Caco-2 (cell line): ENCODE measurements at regions not wholly inside any gene's neighbourhood (a gene's known extent, or its start where the extent isn't known, plus 50 kb on each side); places are given as distances from the start of the nearest gene placed in this dataset.

Experiments used
- BruUV-seq: library from RNA; stranded (reverse); fragments of 400-500 nt; replicated peaks from 2 replicates; lab custom pipeline; 2021; lab: Mats Ljungman, UMichigan
- CTCF ChIA-PET: fragments of 300-600 bp; sonication (Branson Sonifier 250); formaldehyde crosslinking; loops from one replicate; lab custom pipeline; 2022; ENCODE audit warnings: antibody characterized with exemption; lab: Charles Lee
- POLR2A ChIA-PET: fragments of 300-600 bp; sonication (Branson Sonifier 250); formaldehyde crosslinking; loops from one replicate; lab custom pipeline; 2022; ENCODE audit warnings: antibody characterized with exemption; lab: Charles Lee
- DNase-seq, 2 experiments: peaks; one replicate each; pipeline versions ENCODE4 v3.0.0 to v3.0.0-alpha.2; 2020 to 2022
- H3K27me3 ChIP-seq: replicated peaks from 2 replicates; pipeline ENCODE4 v1.6.0; 2011; ENCODE audit warnings: low read length; ENCODE audit not compliant: control insufficient read depth, insufficient read depth
- H3K36me3 ChIP-seq: 2 replicates; pipeline ENCODE4 v1.5.1; 2011; ENCODE audit warnings: low read length; ENCODE audit not compliant: control insufficient read depth, insufficient read depth
- H3K4me1 ChIP-seq: fragments of 250-450 bp; sonication (Bioruptor Pico); 2 replicates; pipeline ENCODE4 v1.5.1; 2020; ENCODE audit warnings: mild to moderate bottlenecking
- H3K4me3 ChIP-seq: 2 replicates; pipeline ENCODE4 v1.5.1; 2011; ENCODE audit warnings: low read depth, mild to moderate bottlenecking, control low read depth, low read length
- H3K9me3 ChIP-seq: fragments of 250-450 bp; sonication (Bioruptor Pico); 2 replicates; pipeline ENCODE4 v1.5.1; 2020; ENCODE audit warnings: mild to moderate bottlenecking, moderate library complexity
- H3K27ac Mint-ChIP-seq: one replicate; pipeline ENCODE4 v1.8.0; 2022; ENCODE audit warnings: mixed read lengths; ENCODE audit not compliant: unreplicated experiment
- H3K27me3 Mint-ChIP-seq: one replicate; pipeline ENCODE4 v1.8.0; 2022; ENCODE audit warnings: mixed read lengths; ENCODE audit not compliant: insufficient read depth, unreplicated experiment
- H3K36me3 Mint-ChIP-seq: one replicate; pipeline ENCODE4 v1.8.0; 2022; ENCODE audit warnings: mild to moderate bottlenecking, mixed read lengths; ENCODE audit not compliant: insufficient read depth, unreplicated experiment
- H3K4me1 Mint-ChIP-seq: one replicate; pipeline ENCODE4 v1.8.0; 2022; ENCODE audit warnings: low read depth, mixed read lengths; ENCODE audit not compliant: unreplicated experiment
- H3K4me3 Mint-ChIP-seq: one replicate; pipeline ENCODE4 v1.8.0; 2022; ENCODE audit warnings: mild to moderate bottlenecking, moderate library complexity, mixed read lengths; ENCODE audit not compliant: unreplicated experiment
- H3K9me3 Mint-ChIP-seq: one replicate; pipeline ENCODE4 v1.8.0; 2022; ENCODE audit warnings: mixed read lengths; ENCODE audit not compliant: unreplicated experiment
- CTCF ChIP-seq, 2 experiments: fragments of 200-600 bp in 1 of 2; IDR thresholded peaks; 1 replicate in 1 of 2; 2 replicates in 1 of 2; pipeline versions ENCODE4 v1.5.1 to v1.8.0; 2011 to 2022; ENCODE audit warnings: antibody characterized with exemption in 1 of 2, control low read depth in 1 of 2, inconsistent platforms in 1 of 2, low read depth in 1 of 2, low read length in 1 of 2, mild to moderate bottlenecking in 1 of 2, moderate library complexity in 1 of 2; ENCODE audit not compliant: insufficient read depth in 1 of 2, severe bottlenecking in 1 of 2, unreplicated experiment in 1 of 2
- intact Hi-C: fragments of 100-400 bp; cut with micrococcal nuclease; formaldehyde crosslinking; loops from one replicate; pipeline ENCODE4 v1.10.0; 2022; ENCODE audit not compliant: unreplicated experiment

- Mint-ChIP-seq H3K27ac (no peak overlapping the region), H3K4me3 (no peak overlapping the region), H3K9me3 (no peaks in the 10 kb centered on the region), H3K4me1 (no peaks in the 10 kb centered on the region), H3K36me3 (no peaks in the 10 kb centered on the region), H3K27me3 (peaks cover 5% of the 10 kb centered on the region)
- no peak for DNase-seq
- BruUV-seq, result no TSS peak
- CTCF ChIA-PET, result no interaction called here
- H3K9me3 ChIP-seq, result 0 out of 2 replicates have a peak, but pooled peaks cover 5% of the 10 kb centered on the region
- H3K36me3 ChIP-seq, result no peaks in the 10 kb centered on the region
- intact Hi-C loops, result no loop called here
- no peak for TF ChIP-seq CTCF (IDR thresholded peaks at IDR 0.05; ENCODE audit: insufficient read depth in 1 of 2, low read depth in 1 of 2, low read length in 1 of 2, severe bottlenecking in 1 of 2, unreplicated experiment in 1 of 2)
- H3K4me3 ChIP-seq, result no peak overlapping the region
- H3K4me1 ChIP-seq, result no peaks in the 10 kb centered on the region
- H3K27me3 ChIP-seq, result no peaks in the 10 kb centered on the region
- POLR2A ChIA-PET, result no interaction called here
Measured at GRCh38 chr2:52776571-52776970, 991.0 kb upstream of the CHAC2 start.

- no peaks in the 10 kb centered on the region for H3K27me3 Mint-ChIP-seq
- no peak overlapping the region for H3K4me3 ChIP-seq
- DNase-seq, result no peak
- H3K4me3 Mint-ChIP-seq, result no peak overlapping the region
- no peaks in the 10 kb centered on the region for H3K4me1 Mint-ChIP-seq
- H3K4me1 ChIP-seq, result no peaks in the 10 kb centered on the region
- ChIA-PET CTCF (no interaction called here), POLR2A (no interaction called here)
- TF ChIP-seq CTCF (IDR thresholded peaks at IDR 0.05; ENCODE audit: insufficient read depth in 1 of 2, low read depth in 1 of 2, low read length in 1 of 2, severe bottlenecking in 1 of 2, unreplicated experiment in 1 of 2), result no peak
- 0 out of 2 replicates have a peak, but pooled peaks cover 5% of the 10 kb centered on the region for H3K9me3 ChIP-seq
- H3K36me3 Mint-ChIP-seq, result no peaks in the 10 kb centered on the region
- no TSS peak for BruUV-seq
- H3K27ac Mint-ChIP-seq, result no peak overlapping the region
- no peaks in the 10 kb centered on the region for H3K27me3 ChIP-seq
- peaks cover 2% of the 10 kb centered on the region for H3K9me3 Mint-ChIP-seq
- intact Hi-C loops, result no loop called here
- no peaks in the 10 kb centered on the region for H3K36me3 ChIP-seq
Measured at GRCh38 chr2:52775674-52776073, 991.9 kb upstream of the CHAC2 start.

GRCh38 chr2:52765735-52766134, 1001.9 kb upstream of the CHAC2 start:
- POLR2A ChIA-PET, result no interaction called here
- H3K4me1 Mint-ChIP-seq, result no peaks in the 10 kb centered on the region
- H3K27ac Mint-ChIP-seq, result no peak overlapping the region
- peaks cover 8% of the 10 kb centered on the region for H3K9me3 Mint-ChIP-seq
- peaks cover 9% of the 10 kb centered on the region for H3K27me3 Mint-ChIP-seq
- no peak for TF ChIP-seq CTCF (IDR thresholded peaks at IDR 0.05; ENCODE audit: insufficient read depth in 1 of 2, low read depth in 1 of 2, low read length in 1 of 2, severe bottlenecking in 1 of 2, unreplicated experiment in 1 of 2)
- Histone ChIP-seq H3K27me3 (no peaks in the 10 kb centered on the region), H3K4me3 (no peak overlapping the region), H3K36me3 (no peaks in the 10 kb centered on the region), H3K9me3 (no peaks in the 10 kb centered on the region), H3K4me1 (no peaks in the 10 kb centered on the region)
- CTCF ChIA-PET, result no interaction called here
- no peak for DNase-seq
- no peak overlapping the region for H3K4me3 Mint-ChIP-seq
- intact Hi-C loops, result no loop called here
- H3K36me3 Mint-ChIP-seq, result no peaks in the 10 kb centered on the region
- no TSS peak for BruUV-seq
